SK-N-DZ (cell line): ENCODE measurements at regions not wholly inside any gene's neighbourhood (a gene's known extent, or its start where the extent isn't known, plus 50 kb on each side); places are given as distances from the start of the nearest gene placed in this dataset.

Experiments
- DNase-seq: peaks from one replicate; pipeline ENCODE4 v3.0.0-alpha.2; 2015; ENCODE audit warnings: low spot score

DNA sequence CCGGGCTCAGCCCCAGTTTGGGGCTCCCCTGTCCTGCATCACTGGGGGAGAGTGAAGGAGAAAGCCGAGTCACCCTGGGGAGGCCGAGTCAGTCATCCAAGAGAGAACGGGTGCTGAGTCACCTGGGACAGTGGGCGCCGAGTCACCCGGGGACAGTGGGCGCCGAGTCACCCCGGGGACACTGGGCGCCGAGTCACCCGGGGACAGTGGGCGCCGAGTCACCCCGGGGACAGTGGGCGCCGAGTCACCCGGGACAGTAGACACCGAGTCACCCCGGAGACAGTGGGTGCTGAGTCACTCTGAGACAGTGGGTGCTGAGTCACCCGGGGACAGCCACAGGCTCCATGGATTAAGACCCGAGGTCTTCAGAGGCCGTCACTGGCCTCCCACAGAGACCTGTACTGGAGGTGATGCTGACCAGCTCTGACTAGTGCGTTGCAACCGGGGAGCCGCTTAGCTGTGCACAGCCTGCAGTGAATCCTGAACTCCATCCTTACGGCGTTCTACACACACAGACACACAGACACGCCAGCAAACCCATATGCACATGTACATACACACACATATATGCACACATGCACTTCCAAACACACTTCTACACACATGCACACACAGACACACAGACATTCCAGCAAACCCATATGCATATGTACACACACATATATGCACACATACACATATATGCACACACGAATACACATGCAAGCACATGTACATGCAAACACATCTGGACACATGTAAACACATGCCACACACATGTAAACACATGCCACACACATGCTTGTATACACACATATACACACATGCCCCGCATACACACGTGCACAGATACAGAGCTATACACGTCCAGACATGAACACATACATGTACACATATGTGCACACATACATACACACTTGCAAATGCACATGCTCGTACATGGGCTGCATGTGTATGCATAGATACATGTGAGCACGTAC is 64.9 kb upstream of the GALNT9 start:
- no peak for DNase-seq

DNA sequence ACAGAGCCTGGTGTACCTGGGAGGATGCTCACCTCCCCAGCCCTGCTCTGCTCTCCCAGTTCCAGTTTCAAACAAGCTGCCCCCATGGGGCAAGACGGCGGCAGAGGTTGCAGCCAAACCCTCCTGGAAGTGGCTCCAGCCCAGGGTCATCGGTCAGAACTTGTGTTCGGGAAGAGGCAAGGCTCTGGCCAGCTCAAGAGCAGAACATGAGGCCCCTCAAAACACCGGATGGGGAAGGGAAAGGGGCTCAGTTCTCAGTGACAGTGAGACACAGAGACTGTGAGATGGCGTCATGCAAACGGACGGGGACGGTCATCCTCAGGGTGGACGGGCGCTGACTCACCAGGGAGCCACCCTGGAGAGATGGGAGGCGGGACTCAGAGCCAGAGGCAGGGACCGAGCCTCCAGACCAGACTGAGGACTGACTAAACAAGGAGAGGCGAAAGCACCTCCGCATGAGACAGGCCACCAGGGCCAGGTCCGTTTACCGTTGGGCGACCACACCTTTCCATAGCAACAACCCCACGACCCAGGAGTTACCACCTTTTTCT is 63.9 kb upstream of the GALNT9 start:
- DNase-seq: no peak

DNA sequence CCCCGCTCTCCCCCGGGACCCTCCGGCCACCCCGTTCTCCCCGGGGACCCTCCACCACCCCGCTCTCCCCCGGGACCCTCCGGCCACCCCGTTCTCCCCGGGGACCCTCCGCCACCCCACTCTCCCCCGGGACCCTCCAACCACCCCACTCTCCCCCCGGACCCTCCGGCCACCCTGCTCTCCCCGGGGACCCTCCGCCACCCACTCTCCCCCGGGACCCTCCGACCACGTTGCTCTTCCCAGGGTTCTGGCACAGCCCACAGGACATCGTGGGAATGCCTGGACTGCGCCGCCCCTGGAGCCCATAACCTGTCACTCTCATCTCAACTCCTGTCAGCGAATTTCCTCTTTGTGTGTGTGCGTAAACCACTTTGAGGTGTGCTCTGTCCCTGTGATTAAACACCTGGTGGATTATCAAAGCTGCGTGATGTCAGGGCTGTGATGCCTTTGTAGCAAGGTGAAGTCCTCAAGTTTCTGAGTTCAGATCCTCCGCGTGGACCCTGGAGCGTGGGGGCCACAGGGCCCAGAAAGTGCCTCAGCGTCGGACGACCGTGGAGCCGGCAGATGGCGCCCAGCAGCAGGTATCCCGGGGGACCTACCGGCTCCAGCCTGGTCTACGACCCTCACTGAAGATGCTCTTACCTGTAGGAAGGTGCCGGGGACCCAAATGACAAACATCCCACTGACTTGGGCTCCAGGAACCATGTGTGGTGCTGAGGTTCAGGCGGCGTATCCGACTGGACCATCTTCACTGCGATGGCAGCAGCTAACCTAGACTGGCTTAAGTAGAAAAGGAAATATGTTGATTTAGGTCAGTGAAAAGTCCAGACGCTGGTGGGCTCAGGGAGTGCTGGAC is 63.2 kb upstream of the GALNT9 start:
- no peak for DNase-seq

DNA sequence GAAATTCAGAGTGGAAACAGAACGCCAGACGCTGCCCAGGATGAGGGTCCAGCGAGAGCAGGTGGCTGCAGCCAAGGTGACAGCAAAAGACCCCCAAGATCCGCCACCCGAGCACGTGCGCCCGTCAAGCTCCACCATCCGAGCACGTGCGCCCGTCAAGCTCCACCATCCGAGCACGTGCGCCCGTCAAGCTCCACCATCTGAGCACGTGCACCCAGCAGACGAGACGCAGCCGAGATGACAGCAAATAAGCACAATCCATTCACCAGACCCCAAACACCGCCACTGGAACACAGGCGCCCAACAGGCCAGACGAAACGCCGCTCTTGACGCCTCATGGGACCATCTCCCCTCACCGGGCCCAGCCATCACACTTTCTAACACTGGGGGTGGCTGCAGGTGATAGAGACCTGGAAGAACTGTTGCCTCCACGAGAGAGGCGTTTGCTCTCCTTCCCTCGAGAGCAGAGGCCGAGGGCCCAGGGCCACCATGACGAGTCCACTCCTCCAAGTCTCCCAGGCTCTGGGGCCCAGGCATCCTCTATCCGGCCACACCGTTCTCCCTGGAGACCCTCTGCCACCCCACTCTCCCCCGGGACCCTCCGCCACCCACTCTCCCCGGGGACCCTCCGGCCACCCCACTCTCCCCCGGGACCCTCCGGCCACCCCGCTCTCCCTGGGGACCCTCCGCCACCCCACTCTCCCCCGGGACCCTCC is 62.1 kb upstream of the GALNT9 start:
- DNase-seq: no peak

DNA sequence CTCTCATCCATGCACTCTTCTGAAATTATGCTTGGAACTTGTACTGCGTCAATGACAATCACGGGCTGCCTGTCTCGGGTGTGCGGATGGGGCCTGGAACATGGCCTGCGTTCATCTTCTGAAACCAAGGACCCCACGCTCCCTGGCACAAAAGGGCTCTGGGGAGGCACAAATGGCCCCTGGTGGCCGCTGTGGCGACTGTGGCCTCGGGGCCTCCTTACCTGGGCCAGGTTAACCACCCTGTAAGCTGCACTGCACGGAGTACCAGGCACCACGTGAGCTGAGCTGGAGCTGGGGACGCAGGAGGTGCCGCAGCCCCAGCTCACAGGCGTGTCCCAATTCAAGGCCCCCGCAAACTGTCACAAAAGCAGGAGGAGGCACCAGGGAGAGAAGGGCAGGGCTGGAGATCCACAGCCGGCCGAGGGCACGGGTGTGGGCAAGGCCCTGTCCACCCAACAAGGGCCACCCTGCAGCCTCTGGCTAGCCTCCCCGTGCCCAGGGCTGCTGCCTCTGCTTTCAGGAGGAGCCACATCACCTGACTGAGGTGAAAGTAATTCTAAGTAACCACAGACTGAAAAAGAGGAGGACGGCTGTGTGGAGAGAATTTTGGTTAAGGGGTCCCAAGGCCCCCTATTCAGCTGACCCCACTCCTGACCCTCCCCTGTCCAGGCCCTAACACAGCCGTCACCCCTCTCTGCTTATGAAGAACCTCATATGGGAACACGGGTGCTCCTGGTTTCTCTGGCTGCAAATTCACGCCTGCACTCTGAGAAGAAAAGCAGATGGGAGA is 61.1 kb upstream of the GALNT9 start:
- DNase-seq: no peak

DNA sequence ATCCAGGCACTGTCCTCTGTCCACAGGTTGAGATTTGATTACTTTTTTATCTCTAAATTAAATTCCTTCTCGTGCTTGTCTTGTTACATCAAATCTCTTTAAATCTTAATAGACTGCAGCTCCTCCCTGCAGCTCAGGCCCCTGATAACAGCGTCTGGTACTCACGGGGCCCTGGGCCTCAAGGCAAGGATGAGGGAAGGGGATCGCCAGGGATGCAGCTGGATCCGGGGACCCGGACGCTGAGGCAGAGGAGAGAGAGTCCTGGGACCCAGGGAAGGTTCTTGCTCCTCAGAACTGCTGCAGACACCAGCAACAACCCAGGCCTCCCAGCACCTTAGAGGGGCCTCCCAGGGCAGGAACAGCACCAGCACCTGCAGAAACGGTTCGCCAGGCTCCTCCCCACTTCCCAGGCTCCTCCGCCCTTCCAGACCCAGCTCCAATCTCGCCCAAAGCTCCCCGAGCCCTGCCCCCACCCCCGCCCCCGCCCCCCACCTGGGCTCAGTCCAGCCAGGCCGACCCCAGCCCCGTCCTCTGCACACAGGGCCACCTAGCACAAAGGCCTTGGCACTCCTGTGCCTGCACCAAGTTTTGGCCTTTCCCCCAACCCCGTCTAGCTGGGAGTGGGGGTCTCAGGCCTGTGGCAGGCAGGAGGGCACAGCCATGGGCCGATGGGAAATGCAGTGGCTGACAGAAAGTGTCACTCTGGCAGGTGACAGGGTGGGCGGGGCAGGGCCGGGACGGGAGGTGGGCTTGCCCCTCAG is 60.3 kb upstream of the GALNT9 start:
- DNase-seq: peak; percentile 79

DNA sequence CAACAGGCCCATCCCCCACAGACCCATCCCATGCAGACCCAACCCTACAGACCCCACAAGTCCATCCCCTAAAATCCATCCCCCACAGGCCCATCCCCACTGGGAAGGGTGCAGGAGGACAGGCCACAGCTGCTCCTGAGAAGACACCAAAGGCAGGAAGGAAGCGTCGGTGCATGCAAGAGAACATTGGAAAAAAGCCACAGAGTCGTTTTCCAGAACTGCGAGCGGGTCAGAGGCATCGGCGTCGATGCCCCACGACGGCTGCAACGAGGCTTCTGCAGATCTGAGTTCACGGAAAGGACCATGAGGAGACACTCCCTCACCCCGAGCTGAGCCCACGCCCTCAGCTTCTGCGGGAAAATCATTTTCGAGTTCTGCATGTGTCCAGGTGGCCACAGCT is 59.6 kb upstream of the GALNT9 start:
- DNase-seq: no peak

DNA sequence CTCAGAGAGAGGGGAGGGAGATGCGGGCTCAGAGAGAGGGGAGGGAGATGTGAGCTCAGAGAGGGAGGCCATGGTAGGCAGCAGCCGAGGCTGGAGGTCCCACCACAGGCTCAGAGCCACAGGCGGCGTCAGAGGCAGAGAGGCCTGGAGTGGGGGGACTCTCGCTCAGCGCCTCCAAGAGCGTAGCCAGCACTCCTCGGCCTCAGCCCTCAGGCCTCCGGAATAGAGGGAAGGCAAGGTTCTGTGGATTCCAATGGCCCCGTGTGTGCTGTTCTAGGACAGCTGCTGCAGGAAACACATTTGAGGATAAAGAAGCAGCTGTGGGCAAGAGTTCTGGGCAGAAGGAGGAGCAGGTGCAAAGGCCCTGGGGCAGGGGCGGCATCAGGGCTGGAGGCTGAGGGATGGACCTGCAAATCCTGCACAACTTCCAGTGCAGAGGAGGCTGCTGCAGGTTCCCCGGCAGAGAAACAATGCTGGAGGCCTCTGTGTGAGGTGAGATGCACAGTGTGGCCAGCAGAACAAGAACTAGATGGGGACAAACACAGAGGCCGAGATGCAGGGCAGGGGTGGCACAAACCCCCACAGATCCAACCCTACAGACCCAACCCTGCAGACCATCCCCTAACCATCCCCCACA is 59.1 kb upstream of the GALNT9 start:
- no peak for DNase-seq

DNA sequence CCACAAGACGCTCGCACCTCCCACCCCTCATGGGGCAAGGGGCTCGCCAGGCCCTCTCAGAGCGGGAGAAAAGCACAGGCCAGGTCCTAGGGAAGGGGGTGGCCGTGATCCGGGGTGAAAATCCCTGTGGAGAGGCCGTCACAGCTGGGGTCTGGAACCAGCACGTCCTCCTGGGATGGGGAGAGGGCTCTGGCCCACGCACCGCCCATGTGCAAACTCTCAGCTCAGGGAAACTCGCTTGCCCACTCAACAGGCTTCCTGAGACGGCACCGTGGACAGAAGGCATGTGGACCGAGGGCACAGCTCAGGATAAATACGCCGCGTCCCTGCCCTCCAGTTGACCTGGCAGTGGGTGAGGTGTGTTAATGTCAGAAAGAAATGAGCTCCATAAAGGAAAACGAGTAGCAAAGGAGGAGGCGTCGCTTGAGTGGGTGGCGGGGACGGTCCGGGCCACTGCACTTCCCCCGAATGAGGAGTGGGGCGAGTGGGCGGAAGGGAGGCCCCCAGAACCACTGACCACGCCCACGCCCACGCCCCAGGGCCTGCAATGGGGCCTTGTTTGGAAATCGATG is 57.6 kb upstream of the GALNT9 start:
- DNase-seq: no peak

DNA sequence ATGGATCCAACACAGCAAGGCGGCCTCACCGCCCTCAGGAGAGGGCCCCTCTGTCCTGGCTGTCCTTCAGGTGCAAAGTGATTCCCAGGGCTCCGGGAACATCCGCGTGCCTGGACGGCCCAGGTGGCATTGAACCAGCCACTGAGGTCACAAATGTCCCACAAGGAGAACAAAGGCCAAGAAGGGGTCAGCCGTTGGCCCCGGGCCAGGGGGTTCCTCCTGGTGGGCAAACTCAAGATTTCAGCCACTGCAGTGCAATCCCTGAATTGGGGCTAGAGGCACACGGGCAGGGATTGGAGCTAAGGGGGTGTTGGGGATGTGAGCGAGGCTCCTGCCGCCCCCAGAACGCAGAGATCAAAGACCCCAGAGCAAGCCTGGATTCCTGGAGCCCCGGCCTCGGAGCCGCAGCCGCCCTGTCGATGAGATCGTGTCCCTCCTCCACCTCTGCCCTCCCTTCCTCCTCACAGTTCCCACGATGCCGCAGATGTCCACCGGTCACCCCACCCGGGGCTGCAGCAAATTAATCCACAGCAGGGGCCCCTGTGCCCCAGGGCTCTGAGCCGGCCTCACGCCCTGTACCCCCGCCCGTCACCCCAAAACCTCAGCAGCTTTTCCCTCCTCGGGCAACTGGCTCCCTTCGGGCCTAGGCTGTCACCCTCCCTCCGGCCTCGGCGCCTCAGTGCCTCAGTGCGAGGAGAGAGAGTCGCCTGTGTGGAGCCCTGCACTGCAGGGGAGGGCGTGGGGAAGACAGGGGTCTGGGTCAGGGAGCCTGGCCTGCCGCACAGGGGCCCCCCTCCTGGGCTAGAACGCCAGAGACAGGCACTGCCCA is 56.7 kb upstream of the GALNT9 start:
- DNase-seq: no peak

DNA sequence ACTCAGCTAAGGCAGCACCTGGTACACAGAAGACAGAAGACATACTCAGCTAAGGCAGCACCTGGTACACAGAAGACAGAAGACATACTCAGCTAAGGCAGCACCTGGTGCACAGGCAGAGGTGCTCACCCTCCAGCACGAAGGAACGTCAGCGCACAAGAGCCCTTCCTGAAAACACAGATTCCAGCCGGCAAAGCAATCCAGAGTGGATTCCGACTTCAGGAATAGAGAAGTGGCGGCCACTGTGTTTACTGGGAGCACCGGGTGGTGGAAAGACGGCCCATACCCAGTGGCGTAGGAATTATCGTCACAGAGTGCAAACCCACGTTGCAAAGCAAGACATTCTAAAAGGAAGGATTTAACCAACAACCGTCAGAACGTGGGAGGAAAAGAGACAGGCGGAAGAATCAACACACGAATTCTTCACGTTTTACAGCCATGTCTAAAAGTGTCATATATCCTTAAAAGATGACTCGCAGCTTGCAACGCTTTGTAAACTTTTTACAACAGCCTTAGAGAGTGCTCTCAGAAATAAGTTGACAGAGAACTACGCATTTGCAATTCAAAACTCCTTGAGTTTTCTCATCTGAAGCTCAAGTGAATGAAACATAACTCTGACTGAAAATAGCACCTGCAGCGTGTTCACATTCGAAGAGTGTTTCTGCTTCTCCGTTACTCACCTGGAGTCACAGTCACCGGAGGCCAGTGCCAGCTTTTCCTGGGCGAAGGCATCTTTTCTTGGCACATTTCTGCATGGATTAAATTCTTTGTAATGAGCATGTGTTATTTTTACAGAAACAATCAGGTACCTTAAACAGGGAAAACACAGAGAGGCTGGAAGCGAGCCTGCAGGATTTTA is 55.8 kb upstream of the GALNT9 start:
- DNase-seq: no peak

DNA sequence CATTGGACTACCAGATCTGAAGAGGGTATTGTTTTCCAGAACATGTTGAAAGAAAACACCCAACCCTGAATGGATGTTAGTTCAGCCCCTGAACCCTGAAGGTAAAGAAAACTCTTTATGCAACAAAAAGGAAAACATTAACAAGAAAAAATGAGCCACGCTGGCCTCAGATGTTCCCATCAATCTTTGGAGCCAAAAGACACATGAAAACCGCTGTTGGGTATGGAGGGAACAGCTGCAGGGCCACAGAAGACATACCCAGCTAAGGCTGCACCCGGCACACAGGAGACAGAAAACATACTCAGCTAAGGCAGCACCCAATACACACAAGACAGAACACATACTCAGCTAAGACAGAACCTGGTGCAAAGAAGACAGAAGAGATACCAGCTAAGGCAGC is 51.3 kb upstream of the GALNT9 start:
- no peak for DNase-seq

DNA sequence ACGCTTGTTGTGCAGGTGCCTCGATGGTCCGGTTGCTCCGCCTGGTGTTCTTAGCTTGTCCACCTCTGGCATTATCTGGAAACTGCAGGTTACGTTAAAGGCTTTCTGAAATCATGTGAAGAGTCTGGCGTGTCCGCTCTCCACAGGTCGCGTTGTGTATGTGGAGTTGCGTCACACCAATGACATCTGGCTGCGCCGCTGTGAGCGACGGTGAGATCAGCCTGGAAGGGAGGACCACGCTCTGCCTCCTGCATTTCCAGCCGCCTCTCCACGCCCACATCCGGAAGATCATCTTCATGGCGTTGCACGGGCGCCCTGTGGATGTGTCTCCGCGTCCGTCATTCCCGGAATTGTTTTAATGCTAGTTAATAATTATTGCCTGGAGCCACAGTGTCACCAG is 50.6 kb upstream of the GALNT9 start:
- no peak for DNase-seq

DNA sequence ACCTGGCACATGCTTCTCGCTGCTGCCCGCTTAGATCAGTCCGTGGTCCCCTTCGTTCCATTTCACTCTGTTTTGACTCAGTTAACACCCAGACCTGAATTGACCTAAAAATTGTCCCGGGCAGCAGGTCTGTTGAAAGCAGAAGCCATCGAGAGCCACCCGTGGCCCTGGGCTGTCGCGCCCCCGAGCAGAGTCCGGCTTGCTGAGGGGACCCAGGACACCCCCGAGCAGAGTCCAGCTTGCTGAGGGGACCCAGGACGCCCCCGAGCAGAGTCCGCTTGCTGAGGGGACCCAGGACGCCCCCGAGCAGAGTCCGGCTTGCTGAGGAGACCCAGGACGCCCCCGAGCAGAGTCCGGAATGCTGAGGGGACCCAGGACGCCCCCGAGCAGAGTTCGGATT is 50.2 kb upstream of the GALNT9 start:
- no peak for DNase-seq
